HG02973 (cell line): ENCODE measurements at regions not wholly inside any gene's neighbourhood (a gene's known extent, or its start where the extent isn't known, plus 50 kb on each side); places are given as distances from the start of the nearest gene placed in this dataset.

ENCODE experiments used
- ATAC-seq: cut with Tn5 transposase; IDR thresholded peaks from one replicate; pipeline ENCODE4 v1.9.1; 2021; ENCODE audit warnings: moderate library complexity; ENCODE audit not compliant: unreplicated experiment

DNA sequence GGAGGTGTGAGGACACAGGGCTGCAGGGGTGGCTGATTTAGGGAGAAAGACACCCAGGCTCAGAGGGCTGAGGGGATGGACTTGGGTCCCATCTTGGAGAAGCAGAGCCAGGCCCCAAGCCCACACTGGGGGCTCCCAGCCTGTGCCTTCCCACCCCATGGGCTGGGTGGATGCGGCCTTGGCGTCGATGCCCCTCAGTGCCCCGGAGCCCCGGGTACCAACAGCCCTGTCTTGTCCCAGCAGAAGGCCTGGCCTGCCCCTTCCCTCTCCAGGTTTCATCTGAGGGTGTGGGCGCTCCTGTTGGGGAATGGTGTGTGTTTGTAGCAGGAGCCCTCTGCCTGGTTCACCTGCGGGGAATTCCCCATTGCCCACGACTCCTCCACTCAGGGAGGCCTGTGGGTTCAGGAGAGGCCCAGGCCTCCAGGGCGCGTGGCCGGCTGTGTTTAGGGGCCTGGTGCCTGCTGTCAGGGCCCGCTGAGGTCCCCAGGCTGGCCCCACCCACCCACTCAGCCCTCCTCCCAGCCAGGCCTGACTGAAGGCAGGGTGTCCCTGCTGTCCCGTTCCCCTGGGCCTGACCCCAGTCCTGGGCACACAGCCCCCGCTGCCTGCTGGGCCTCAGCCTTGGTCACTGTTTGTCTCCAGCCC, 51.1 kb upstream of the BEGAIN start:
- no peak for ATAC-seq

DNA sequence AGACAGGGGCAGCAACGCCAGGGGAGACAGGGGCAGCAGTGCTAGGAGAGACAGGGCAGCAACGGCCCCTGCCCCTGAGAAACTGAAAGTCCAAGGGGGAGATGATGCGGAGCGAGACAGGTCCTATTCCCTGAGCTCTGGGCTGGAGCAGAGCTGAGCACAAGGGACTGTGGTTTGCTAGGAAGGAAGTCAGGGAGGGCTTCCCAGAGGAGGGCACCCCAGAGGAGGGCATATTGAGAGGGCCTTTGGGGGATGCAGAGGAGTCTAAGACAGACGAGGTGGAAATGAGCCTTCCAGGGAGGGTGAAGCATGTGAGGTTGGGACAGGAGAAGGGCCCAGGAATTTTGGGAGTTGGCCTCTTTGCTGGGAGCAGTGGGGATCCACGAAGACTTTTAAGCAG, 52.1 kb upstream of the BEGAIN start:
- no peak for ATAC-seq

GRCh38 chr14:100640471-100641273, 53.5 kb upstream of the BEGAIN start:
- peak; percentile 91 for ATAC-seq

DNA sequence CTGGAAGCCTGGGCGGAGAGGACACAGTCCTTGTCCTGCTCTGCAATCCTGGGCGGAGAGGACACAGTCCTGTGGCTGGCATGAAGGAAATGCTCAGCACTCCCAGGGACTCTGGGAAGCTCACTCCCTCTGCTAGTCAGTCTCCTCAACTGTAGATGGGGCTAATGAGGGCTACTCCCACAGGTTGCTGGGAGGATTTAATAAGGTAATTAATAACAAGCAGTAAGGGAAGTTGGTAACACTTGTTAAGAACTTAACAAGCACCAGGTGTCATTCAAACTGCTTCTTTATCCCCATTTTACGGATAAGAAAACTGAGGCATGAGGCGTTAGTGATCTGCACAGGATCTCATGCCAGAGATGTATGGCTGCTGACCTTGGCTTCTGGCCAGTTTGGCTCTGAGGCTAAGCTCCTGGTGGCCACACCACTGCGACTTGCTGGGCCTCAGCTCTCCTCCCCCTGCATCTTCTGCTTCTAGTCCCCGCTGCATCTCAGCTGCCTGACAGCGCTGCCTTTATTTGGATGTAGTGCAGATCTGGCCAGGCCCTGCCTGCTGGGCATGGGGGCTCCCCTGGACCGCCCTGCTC, 54.1 kb upstream of the BEGAIN start:
- ATAC-seq: no peak

- ATAC-seq: no peak
Observed at GRCh38 chr14:100643426-100643825, 56.2 kb upstream of the BEGAIN start.

- no peak for ATAC-seq
Observed at GRCh38 chr14:100644383-100644782, 57.2 kb upstream of the BEGAIN start.

DNA sequence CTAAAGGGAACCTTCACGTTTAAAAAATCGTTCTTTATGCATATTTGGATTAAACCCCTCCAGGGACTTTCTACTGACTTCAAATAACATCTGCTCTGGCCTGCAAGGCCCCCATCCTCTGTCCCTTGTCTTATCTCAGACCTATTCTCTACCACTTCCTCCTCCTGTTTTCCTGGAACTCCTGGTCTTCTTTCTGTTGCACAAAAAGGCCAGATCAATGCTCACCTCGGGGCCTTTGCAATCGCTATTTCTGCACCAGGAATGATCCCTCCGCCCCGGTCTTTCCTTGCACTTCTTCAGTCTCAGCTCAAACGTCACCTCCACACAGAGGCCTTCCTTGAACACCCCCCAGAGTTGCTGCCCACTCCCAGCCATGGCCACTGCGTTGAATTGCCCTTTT, 57.6 kb upstream of the BEGAIN start:
- no peak for ATAC-seq

DNA sequence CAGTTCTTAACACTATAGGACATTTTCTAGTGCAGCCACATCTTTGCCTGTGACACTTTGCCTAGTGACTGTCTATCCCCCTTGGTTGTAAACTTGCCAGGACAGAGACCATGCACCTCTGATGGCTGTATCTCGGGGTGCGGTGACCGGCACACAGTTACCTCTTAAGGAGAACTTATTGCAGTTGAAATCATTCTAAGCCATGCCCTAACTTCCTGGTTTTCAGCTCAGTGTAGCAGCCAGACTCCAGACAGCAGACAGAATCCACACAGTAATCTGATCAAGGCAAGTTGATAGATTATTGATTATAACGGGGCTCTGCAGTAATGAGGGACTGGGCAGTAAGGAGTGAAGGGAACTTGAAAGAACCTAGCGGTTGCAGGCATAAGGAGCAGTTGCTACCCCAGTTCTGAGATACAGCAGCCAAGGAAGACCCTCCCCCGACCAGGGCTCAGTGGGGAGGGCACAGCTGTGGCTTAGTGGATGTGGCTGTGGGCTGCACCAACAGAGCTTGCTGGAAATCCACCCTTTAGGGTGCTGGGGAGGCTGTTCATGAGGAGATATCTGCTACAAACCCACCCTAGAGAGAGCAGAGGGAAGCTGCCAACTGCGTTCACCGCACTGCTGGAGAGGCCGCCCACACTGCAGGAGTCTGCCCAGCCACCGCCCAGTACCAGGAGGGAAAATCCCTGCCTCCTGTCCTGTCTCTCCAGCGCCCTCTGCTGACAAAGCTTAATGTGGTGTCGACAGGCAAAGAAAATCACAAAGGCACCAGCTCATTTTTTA, 58.2 kb upstream of the BEGAIN start:
- ATAC-seq: no peak

DNA sequence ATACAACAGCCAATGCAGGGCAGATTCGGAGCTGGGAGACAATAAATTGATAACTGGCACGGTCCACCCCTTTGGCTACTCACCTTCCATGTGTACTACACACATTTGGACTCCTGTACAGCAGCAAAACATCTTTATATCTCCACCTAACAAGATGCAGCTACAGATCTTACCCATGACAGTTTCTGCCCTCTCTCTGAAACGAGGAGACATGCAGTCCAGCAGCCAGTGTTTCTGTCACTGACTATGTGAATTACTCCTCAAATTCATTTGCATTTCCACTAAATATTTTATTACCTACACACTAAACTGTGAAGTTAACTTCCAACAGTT, 58.7 kb upstream of the BEGAIN start:
- no peak for ATAC-seq

DNA sequence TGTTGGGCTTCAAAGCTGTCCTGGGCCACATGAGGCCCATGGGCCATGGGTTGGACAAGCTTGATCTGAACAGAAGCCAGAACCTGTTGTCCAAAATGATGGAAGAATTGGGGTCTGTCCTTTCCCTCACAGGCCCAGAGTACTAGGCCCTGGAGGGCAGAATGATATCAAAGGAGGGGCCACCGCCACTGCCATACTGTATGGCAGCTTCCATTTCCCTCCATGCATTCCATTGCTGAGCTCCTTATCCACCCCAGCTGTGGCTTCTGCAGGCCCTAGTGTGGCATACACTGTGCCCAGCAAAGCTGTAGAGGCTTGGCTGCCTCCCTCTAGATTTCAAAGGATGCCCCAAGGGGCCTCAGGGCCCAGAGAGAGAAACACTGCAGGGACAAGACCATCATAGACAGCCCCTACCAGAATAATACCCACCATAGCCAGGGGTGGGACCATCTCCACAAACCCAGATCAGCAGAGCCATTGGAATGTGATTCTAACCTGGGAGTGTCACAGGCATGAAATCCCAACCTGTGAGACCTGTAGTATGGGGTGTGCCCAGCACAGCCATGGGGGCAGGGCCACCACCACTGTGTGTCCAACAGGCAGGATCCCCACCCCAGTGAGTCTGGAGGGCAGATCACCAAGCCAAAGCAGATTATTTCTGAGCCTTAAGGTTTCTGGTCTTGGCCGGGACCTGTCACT, 61.4 kb upstream of the BEGAIN start:
- ATAC-seq: no peak

- no peak for ATAC-seq
Observed at GRCh38 chr14:100649173-100649519, 61.9 kb upstream of the BEGAIN start.

DNA sequence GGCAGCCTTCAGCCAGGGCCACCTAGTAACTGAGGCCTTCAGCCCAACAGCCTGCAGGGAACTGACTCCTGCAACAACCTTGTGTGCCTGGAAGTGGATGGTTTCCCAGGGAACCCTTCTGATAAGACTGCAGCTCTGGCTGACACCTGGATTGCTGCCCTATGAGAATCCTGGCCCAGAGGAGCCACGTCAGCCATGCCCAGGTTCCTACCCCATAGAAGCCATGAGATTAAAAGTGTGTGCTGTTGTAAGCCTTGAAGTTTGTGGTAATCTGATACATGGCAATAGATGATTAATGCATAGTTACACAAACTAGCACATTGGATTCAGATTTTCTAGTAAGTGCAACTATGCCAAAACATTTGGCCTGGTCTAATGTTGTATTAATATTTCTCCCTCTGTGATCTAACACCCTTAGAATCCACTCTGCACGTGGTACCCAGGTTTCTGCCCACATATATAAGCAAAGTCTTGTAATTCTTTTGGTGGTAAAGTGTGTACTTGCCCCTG, 64.8 kb upstream of the BEGAIN start:
- ATAC-seq: no peak

DNA sequence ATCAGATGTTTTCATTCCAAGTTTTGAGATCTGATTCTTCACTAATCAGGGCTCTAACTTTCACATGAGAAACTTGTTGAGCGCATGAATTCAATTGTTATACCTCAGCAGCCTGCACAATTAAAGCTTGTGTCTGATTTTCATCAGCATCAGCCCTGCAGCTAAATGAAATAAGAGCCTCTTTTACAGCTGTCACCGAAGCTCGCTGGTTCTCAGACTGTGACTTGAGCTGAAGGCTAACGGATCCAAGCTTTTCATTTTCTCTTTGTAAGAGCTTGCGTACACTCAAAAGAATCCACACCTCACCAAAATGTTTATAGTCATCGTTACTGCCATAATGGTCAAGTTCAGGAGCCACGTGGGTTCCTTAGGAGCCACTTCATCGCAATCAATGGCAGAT, 65.5 kb upstream of the BEGAIN start:
- no peak for ATAC-seq

GRCh38 chr14:100653409-100653808, 66.2 kb upstream of the BEGAIN start:
- no peak for ATAC-seq

DNA sequence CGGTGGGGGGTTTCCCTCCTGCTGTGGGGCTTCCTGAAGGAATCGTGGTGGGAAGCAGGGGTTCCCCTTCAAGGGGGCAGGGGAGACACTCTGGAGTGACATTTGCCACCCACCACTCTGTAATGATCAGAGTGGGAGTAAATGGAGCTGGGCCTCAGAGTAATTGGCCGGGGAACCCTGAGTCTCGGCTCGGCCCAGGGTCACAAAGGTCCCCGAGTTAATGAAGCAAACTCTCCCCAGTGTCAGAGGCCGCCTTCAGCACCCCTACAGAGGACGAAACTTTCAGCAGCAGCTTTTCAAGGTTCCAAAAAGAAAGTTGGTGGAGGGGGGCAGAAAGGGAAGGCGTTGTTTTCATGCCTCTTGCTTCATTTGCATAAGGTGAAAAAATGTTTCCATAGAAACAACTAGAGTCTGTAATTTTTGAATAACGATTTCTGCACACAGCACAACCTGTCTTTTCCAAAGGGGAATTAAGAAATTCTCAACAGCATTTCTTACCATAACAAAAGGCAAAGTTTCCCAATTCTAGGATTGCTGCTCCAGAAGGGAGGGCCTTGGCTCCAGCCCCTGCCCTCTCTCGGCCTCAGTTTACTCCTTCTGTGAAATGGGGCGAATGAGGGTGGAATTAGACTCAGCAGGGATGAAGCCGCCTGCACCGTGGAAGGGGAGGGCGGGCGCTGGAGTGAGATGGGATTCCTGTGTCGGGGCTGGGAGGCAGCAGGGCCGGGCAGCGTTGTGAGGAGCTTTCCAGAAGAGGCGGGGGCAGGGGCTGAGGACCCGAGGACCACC, 67.0 kb upstream of the BEGAIN start:
- no peak for ATAC-seq

GRCh38 chr14:100654814-100655740, 67.9 kb upstream of the BEGAIN start:
- ATAC-seq: no peak

DNA sequence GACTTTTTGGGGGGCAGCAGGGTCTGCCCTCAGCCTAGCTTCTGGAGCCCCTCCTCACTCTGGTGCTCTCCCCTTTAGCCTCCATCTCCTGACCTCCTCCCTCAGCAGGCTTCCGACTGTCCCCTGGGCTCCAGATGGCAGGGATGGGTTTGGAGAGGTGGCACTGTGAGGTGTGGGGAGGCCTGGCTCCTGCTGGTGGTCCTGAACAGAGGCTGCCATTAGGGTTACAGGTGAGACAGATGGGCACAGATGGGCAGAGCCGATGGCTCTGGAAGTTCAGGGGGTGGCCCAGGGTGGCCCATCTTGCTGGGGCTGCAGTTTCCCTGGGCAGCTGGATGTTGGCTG, 68.5 kb upstream of the BEGAIN start:
- ATAC-seq: no peak

GRCh38 chr14:100656996-100657395, 69.7 kb upstream of the DLK1 start:
- ATAC-seq: no peak

- ATAC-seq: no peak
Observed at GRCh38 chr14:100657780-100658179, 68.9 kb upstream of the DLK1 start.
